ENCODE measurements at regions not wholly inside any gene's neighbourhood (a gene's known extent, or its start where the extent isn't known, plus 50 kb on each side); places are given as distances from the start of the nearest gene placed in this dataset.

- no peak for TF ChIP-seq EZH2 (IDR thresholded peaks at IDR 0.05; ENCODE audit: insufficient read depth, poor library complexity, severe bottlenecking)
- TF ChIP-seq EZH2phosphoT487 (IDR thresholded peaks at IDR 0.05; ENCODE audit: insufficient read depth, low read depth): no peak
Observed at GRCh38 chr4:151851354-151851753, 90.5 kb upstream of the GATB start.

Measured in GM23248 (cell line).